ENCODE measurements at regions not wholly inside any gene's neighbourhood (a gene's known extent, or its start where the extent isn't known, plus 50 kb on each side); places are given as distances from the start of the nearest gene placed in this dataset.
"Not testable (repeated sequence)": the region's sequence is repeated elsewhere in the genome, so short reads cannot be mapped to it uniquely, and the experiment has no call there.

DNA sequence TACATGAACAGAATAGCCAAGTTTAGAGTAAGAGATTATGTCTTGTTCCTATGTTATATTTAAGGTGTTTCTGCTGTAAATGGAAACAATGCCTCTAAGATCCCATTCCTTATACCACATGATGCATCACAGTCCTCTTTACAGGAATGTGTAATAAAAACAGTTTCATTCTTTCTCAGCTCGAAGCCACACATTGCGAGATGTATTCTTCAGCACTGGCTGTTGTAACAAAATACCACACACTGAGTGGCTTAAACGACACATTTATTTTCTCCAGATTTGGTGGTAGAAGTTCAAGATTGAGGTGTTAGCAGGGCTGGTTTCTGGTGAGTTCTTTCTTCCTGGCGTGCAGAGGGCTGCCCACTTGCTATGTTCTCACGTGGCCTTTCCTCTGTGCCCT is 246.2 kb downstream of the SOCS6 start:
- no peak for DNase-seq

DNA sequence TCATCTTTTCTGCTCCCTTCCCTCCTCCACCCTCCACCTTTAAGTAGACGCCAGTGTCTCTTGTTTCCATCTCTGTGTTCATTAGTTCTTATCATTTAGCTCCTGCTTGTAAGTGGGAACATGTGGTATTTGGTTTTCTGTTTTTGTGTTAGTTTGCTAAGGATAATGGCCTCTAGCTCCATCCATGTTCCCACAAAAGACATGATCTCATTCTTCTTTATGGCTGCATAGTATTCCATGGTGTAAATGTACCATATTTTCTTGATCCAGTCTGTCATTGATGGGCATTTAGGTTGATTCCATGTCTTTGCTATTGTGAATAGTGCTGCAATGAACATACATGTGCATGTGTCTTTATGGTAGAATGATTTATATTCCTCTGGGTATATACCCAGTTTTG is 236.5 kb downstream of the SOCS6 start:
- DNase-seq = not testable (repeated sequence)

DNA sequence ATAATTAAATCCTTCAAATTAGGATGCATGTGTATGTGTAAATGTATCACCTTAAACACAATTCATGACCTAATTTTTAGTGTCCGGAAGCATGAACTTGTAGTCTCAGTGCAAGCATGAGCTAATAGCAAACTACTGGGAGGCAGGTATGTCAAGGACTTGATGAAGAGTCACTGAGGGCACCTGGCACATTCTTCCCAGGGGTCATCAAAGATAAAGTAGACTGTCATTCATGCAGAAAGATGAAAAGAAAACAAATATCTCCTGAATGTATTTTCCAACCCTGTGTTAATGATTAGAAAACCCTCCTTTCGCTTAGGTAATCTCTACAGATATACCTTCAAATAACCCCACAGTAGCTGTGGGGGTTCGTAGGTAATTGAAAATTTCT is 234.9 kb downstream of the SOCS6 start:
- DNase-seq = no peak

DNA sequence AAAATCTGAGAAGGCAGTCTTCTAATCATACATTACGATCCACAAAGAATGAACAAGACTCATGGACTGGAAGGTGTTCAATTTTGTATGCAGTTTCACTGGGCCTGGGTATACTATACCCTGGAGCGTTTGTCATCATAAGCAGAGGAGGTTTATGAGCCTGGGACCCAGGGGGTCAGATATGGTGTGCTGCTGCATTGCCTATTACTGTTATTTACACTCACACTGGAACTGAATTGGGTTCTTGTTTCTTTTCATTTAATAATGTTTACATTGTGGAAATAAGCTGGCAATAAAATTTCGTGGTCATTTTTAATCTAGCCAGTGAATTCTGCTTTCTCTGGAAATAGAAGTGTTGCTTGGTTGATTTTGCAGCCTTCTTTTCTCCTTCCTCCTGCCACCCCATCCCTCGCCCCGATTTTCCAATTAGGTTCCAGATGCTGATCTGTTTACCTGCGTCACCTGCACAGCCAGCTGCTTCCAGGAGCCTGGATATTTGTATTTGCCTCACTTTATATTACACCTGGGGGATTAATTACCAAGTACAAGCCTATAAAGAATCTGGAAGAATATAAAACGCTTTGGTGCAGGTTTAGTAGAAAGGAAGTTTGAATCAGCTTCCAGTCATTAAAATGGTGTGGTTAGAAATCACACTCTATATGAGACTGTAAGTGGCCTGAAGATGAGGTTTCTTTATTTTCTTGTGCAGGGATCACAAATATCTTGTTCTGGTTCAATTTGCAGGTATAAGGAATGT is 234.4 kb downstream of the SOCS6 start:
- DNase-seq = no peak

DNA sequence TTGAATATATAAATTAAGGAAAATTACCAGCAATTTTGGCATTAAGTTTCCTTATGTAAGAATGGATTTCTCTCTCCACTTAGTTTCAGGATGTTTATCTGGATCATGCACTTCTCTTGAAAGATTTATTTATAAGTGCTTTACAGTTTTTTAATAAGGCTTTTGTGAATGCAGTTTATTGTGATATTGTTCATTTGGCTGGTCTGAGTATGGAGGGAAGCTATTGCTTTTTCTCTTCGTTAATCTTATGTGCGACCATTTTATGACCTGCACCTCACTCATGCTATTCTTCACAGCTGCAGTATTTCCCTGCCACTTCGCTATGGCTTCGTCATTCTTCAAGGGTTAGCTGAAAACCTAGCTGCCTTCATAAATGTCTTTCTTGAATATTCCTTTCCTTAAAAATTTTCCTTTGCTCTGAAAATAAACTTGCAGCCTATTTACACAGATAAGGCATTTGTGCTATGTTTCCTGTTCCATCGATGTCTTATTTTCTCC is 233.4 kb downstream of the SOCS6 start:
- no peak for DNase-seq

DNA sequence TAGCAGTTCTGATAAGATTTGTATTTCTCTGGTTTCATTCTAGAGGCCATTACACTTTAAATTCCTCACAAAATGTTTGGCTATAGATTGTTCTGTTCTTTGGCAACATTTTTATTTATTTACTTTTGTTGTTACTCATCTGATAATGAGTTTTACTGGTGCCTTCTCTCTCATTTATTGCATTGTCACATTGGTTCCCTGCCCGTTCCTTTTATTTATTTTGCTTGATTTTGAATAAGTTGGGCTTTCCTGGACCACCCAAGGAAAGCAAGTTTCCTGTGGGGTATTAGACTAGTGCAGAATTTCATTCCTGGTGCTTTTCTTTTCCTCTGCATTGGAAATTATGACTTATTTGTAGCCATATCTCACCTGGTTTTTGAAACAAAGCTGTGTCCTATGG is 232.0 kb downstream of the SOCS6 start:
- DNase-seq = no peak

DNA sequence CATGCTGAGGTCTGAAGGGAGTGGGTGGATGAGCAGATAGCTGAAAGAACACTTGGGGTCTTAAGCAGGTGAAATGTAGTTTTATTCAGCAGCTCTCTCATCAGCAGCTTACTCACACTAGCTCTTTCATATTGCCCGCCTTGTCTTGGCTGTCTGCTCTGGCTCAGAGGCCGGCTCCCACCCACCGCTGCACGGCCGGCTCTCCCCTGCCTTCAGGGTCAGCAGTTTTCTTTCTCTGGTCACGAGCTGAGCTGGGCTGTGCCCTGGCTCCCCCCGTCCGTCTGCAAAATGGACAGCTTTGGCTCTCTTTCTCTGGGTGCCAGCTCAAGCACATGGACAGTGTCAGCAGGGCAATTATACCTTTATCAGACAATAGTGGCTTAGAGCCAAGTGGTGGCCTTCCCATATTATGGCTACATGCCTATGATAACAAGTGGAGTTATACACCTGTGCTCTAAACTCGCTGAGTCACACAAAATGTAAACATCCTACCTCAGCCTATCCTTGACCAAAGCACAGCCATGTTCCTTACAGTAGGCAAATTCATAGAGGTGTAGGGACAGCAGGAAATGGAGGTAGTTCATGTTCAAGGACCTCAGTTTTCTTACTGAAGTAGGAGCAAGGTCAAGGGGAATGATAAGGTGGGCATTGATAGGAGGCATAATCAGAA is 224.8 kb downstream of the SOCS6 start:
- no peak for DNase-seq

DNA sequence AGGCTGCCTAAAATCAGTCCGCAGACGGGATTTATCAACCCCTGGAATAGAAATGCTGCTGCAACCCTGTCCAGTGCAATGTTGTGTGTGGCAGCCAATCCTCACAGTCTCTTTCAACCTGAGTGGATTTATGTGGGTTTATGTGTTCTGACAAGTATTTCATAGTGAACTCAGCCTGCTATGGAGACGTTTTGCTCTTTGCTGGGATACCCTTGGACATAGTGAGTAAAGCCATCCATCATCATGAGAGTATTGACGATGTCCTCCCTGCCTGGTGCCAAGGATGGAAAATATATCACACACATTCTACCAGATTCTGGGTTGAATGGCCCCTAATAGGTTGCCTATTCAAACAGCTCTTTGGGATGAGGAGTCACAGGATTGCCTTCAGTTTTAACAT is 219.1 kb downstream of the SOCS6 start:
- no peak for DNase-seq

DNA sequence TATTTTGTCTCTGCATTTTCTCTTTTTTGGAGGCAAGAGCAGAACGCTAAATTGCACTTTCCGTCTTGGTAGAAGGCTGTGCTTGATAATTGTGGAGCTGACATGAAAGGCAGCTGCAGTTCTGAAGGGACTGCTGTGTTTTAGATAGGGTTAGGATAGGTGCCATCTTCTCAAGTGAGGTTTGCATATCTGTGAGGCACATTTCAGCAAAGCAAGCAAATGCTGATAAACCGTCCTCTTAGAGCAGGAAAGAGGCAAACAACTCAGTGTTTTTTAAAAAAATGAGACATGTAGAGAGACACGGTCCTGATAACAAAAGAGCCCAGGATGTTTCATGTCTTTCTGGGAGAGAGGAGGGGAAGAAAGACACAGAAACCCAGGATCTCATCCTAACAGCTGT is 217.7 kb downstream of the SOCS6 start:
- DNase-seq = no peak

DNA sequence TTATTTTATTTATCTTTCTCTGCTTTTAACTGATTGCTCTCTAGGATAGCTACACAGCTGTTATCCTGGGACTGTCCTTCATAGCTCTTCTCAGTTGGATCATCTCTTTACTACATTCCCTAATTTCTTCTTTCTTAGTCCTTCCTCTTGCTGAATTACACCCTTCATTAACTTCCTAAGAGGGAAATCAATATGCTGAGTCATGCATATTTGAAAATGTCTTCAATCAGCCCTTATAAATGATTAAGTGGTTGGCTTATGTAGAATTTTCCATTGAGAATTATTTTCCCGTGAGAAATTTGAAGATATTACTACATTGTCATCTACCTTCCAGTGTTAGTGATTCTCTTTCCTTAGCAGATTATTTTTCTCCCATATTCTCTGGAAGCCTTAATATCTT is 214.2 kb downstream of the SOCS6 start:
- DNase-seq = no peak

DNA sequence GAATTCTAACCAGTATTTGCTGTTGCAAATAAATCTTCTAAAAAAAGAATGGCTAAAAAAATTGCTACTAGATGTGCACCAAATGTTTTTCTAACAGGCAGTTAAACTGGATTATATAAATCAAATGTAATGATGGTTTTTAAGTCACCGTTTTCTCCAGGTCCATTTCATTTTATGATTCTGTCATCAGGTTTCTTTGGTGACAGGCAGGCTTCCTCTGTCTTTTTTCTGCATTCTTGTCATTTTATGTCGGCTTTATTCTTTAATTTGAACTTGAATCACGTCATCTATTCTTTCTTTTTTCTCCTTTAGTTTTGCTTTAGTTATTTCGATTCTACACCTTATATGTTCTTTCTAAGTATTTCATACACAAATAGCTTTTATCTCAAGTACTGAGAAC is 212.5 kb downstream of the SOCS6 start:
- no peak for DNase-seq

DNA sequence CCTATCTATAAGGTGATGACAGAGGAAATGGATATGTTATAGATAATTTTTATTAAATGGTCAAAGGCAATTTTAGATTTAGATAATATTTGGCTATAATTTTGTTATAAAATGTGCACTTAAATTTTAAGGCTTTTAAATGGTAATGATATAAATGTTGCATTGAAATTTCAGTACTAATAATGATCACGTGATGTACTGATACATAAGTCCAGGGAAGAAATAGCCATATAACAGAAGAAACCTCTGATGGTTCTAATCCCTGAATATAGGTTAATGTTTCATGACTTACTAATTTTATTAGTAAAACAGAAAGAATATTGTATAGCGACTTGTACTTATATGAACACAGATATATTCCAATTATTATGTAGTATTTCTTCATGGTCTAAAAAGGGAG is 211.9 kb downstream of the SOCS6 start:
- DNase-seq = no peak

DNA sequence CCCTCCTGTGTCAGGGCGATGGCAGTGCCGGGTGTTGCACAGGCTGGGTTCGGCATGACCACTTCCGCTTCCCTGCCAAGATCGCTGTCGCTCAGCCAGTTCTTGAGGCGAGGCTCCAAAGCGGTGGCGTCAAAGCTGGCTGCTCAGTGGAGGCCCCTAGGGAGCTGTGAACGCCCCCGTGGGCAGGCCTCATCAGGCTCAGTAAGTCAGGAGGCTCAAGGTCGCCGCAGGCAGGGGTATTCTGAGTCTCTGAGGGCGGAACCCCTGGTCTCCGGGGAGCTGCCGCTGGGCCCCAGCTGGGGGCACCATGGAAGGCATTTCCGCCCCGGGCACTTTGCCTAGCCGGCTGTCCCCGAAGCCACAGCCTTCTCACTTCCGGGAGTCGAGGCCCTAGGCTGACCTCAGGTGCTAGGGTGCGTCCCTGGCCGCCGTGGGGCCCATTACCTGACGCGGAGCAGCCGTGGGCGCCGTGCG is 210.4 kb downstream of the SOCS6 start:
- DNase-seq = no peak

DNA sequence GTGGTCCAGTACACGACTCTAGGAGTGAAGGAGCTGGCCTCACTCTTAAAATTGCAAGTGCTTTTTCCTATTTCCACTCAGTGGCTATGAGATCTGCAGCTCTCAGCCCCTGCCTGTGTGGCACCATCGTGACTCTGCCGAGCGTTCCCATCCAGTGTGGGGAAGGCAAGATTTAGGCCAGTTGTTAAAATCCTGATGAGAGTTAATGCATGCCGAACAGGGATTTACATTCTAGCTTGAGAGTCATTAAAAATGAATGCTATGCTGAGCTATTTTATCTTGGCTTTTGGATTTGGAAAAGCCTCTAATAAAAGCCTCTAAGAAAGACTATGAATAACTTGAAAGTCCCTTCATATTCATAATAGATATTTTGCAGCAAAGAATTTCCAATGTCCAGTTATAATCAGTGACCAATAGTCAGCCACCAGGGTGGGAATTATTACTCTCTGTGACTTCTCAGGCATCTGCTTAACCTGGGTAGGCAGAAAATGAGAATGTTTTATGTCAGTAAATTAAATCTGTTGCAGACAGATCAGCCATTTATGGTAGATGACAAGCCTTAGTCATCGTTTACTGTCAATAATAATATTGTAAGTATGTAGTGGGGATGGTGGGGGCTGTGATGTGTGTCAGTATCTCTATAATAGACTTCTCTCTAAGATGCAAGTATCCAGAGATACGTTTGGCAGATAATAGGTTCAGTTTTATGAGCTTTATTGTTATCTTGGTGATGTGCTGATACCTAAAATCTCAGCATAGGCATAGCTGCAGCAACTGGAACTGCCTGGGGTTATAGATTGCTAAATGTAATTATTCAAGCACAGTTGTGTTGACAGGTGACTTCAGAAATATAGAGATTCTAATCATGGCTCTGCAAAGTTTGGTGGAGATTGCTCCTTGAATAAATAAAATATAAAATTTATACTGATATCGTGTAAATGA is 207.8 kb downstream of the SOCS6 start:
- DNase-seq = no peak

DNA sequence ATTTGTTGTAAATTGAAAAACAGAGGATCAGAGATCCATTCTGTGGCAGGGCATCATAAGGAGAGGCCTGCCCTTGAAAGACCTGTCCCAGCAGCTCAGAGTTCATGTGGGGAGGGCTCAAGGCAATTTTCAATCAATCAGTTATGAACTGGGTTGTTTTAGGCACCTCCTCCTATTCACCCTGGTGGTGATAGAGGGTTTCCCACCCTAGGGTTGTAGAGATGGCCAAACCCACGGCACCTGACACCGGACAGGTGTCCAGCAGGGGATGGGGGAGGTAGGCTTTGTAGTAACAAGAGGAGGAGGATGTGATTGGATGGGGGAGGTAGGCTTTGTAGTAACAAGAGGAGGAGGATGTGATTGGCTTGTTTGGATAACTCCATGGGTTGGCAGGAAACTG is 205.7 kb downstream of the SOCS6 start:
- no peak for DNase-seq

DNA sequence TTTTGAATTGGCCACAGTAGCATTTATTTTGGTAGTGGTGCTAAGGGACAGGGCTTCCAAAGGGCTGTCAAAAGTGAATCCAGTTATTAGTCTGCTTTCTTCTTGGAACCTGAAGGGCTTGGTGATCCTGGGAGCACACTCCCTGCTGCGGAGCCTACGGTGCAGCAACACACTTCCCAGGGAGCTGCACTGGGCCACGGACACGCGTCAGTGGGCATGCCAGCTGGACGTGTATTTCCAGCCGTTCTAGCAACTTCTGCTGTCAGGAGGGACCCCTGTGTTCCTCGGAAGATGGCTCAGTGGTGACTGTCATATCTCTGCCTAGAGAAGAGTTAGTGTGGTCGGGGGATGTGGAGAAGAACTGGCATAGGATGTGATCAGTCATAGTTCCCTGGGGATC is 204.6 kb downstream of the SOCS6 start:
- DNase-seq = no peak

DNA sequence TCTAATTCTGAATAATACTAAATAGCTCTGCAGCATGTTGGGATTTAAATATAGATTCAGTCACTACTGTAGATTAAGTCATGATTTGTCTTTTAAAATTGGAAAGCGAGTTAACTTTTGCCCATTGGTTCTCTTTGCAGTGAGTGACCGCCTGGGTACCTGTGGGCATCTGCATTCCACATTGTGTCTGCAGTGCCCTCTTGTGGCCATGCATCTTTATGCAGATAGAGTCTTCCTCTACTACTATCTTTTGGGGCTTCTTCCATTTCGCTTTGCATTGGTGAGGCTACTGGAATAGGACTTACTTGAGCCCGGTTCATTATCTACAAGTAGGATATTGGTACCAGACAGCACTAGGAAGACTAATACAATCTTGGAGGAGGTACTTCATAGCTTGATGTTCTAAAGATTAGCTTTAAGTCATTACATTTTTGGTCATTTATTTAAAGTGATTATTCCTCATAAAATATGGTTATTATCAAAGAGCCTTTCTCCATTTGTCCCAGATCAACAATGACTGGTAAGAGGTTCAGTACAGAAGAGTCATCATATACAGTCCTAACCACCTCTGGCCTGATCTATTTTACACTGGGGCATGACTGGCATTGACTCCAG is 203.0 kb downstream of the SOCS6 start:
- peak; percentile 38 for DNase-seq

DNA sequence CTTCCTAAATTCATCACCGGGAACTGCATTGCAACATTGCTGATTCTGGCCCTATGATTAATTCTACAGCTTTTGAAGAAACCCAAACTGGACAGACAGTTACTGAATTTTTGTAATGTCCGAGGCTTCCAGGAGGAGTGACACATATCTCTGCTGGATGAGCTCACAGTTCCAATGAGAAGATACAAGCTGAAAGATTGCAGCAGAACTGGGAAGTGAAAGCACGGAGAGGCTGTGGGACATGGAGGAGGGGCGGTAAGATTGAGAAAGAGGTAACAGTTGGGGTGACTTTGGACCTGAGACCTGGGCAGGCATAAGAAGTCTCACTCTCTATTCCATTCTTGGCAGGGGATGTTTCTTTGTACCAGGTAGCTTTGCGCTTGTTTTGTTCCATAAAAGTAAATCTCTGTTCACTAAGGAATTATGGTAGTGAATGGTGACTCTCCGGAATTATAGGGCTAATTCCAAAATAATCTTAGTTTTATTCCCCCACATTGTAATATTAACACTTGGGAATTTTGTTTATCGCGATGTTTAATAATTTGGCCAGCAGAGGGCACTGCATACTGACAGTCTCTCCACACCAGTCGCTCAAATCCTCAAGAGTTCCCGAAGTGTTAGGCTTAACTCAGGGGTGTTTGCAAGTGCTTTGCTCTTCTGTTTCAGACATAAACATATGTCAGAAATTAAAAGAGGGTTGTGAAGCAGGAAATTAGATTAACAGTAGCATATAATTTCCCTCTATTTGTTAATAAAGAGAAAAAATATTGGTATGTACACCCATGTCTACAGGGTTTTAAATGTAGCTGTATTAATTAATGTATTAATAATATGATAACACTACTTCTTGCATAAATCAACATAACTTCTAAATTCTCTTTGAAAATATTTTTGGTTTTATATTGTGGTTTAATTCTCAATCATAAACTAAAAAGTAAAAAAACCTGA is 201.4 kb downstream of the SOCS6 start:
- DNase-seq = peak; percentile 21

DNA sequence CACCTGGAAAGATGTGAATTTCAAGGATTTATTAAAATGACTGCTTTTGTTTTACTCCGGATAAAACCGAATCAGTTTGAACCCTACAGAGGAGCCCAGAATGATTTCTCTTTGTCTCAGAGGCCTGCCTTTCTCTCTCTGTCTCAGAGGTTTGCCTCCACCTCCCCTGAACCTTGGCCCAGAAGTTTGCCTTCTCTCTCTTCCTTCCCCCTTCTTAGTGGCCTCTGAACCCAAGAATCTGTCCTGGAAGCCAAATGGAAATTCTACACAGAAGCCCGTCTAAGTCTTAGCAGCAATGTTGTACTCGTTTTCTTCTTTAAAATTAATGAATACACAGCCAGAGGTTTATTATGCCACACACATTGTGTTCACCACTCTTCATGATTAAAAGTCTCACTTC is 200.7 kb downstream of the SOCS6 start:
- no peak for DNase-seq

DNA sequence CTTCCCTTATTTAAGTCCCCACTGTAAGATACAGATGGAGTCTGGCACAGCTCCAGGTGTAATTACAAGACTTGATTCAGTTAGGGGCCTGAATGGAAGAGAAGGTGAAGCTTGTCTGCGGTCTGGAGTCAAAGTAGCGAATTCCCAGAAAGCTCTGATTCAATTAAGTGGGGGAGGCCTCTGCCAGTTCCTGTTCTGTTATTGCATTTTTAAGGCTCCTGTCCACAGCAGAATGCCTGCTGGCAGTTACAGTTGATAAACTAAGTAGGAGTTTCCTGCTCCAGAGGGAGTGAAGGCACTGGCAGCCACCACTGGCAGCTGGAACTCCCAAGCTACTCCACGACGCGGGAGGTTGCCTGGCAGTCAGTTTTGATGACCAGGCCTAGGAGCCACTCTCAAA is 181.1 kb downstream of the SOCS6 start:
- DNase-seq = no peak

DNA sequence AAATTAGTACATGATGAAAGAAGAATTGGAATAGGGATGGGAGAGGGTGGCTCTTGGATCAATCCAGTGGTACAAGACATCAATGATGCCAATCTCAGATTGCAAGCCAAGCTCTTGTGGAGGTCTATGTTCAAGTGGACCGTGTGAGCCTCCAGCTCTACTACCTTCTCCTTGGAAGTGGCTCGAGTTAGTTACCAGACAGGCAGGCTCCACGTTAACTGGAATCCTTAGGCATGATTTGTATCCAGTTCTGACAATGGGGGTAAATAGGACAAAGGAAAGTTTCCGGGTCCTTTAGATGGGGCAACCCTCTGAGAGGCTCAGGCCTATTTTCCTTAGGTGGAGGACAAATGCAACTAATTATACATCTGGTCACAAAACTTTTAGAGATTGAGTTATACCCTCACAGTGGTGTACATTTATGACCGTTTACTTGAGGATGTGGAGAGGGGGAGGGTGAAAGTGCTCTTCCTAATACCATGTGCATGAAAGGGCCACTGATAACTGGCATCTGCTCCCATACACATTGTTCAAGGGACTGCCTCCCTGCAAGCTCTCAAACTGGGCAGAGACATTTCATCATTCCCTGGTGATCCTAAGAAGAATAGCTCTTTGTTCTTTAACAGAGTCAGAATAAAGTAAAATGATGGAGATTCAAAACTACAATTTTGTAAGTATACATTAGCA is 180.2 kb downstream of the SOCS6 start:
- no peak for DNase-seq
